NCI-H524 treated with DMSO at 0.1 percent for 48 hours (cell line): ENCODE measurements at regions not wholly inside any gene's neighbourhood (a gene's known extent, or its start where the extent isn't known, plus 50 kb on each side); places are given as distances from the start of the nearest gene placed in this dataset.

Source experiments
- DNase-seq: peaks from one replicate; lab custom pipeline; 2025; lab: John Stamatoyannopoulos, UW

- DNase-seq: no peak
Measured at GRCh38 chr10:123455861-123456260, 210.3 kb upstream of the GPR26 start.

GRCh38 chr10:123458933-123459332, 207.2 kb upstream of the GPR26 start:
- no peak for DNase-seq

DNA sequence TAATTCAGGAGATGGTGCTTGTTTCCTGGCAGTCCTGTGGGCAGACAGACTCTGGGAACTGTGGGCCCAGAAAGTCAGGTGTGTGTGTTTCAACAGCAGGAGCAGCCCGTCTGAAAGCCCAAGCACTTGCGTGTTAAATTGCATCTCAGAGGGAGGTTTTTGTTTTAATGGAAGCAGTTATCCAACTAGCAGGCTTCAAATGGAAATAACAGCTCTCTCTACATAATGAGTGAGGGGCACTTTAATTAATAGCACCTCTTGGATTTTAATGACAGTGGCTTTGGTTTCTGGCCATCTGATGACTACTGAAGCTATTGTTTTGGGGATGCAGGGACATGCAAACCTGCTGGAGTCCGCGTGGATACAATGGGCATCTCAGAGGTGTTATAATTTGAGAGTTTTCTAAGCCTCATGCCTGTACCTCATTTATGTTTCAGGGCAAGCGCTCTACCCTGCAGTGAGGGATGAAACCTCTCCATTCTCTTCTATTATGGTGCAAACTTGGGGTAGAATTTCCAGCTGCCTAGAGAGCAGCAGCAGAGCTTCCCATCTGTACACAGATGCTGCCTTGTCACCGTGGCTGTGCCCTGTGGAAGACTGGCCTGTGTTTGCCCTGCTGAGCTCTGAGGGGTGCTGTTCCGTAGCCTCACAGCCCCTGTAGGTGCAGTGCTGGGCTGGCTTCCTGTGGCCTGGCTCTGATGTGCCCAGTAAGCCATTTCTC, 206.6 kb upstream of the GPR26 start:
- no peak for DNase-seq

DNA sequence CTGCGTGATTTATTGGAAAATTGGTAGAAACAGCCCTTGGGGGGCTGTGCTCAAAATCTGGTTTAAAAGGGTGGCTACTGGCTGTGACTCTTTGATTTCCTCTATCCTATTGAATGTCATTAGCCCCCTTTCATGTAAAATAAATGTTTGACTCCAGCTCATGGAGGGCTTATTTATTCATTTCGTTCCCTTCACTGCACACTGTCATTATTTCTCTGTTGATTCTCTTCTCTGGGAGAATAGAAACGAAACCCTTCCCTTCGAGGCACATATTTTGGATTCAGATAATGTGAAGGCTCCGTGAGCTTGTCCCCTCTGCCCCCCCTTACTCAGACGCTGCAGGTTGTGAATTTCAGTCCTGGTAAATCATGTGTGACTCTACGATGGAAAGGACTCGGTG, 203.9 kb upstream of the GPR26 start:
- DNase-seq: no peak

DNA sequence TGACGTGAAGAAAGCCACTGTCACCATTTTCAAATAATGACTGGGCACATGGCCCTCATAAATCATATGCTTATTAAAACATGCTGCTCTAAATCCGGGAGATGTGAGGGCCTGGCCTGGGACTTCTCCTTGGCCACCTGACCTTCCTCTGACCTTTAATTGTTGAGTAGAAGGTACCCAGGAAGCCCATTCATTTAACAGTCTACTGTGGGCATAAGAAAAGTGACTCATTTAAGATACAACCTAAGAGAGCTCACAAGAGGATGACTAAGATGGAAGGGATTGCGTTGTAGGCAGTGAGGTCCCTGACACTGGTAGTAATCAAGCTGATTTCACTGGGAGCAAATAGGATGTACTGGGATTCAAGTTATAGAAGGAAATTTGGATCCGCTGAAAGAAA, 203.4 kb upstream of the GPR26 start:
- no peak for DNase-seq

- no peak for DNase-seq
Measured at GRCh38 chr10:123463181-123463580, 203.0 kb upstream of the GPR26 start.

GRCh38 chr10:123463698-123464097, 202.5 kb upstream of the GPR26 start:
- no peak for DNase-seq

DNA sequence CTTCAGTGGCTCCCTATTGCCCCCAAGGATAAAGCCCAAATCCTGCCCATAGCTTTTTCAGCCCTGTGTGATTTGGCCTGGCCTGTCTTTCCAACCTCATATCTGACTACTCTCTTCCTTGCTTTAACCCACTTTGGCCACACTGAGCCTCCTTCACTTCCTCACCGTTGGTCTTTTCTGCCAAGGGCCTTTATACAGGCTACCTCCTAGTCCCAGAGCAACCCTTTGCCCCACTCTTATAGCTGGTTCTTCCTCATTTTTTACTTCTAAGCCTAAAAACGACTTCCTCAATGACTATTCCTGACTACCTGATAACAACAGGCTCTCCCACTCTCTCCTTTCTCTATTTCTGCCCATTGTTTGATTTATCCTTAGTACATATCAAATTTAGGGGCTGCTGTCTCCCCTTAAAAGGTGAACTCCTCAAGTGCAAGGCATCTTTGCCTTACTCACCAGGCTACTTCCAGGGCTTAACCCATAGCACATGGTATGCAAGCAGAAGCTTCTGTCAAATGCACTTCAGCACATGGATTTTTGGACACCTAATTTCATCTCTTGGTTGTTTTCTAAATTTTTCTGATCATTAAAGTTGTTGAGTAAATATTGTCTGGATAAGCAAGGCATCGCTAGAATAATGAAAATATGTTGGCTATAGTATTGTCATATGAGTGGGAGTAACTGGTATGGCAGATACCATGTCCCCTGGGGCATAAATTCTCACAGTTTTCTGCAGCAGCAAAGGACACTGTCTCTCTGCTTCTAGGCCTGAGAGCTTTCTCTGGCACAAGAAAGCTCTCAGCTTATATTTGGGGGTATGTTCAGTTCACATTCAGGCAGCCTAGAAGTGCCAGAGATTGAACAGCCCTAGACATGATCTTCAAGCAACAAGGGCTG, 201.5 kb upstream of the GPR26 start:
- no peak for DNase-seq

GRCh38 chr10:123470336-123470921, 195.7 kb upstream of the GPR26 start:
- no peak for DNase-seq

- no peak for DNase-seq
Measured at GRCh38 chr10:123471811-123472210, 194.3 kb upstream of the GPR26 start.

GRCh38 chr10:123472606-123473005, 193.5 kb upstream of the GPR26 start:
- DNase-seq: no peak

GRCh38 chr10:123474700-123475099, 191.5 kb upstream of the GPR26 start:
- DNase-seq: no peak

GRCh38 chr10:123475466-123475865, 190.7 kb upstream of the GPR26 start:
- DNase-seq: no peak

DNA sequence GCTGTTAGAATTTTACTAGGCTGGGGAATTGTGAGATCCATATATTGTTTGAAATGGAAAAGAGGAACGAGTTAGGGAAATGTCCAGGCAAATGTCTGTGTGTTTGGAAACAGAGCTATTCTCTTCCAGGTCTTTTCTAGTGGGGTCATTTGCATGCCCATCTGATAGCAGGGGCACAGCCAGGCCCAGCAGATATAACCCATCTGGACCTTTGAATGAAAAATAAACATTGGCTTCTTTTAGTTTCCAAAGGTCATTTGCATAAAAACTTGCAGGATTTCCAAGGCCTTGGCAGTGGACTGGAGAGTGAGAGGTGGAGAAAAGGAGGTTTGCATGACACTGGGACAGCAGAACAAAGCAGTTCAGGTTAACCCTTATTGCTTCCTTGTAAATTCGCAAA, 188.0 kb upstream of the GPR26 start:
- no peak for DNase-seq

GRCh38 chr10:123479640-123480039, 186.5 kb upstream of the GPR26 start:
- no peak for DNase-seq

DNA sequence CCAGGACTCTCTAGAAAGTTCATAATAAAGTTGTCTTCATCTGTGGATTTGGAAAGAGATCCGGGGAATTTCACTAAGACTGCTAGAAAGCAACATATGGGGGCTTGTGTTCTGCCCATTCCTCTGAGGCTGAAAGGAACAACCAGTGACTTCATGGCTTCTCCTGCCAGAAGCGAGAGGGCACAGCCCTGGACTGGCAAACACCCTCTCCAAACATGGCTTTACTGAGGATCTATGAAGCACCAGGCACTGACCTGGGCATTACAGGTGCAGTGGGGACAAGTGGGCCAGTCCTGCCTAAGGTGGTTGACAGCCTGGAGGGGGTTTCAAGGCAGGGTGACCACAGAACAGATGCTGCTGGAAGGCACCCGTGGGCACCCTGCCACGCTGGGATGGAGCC, 185.8 kb upstream of the GPR26 start:
- DNase-seq: no peak

DNA sequence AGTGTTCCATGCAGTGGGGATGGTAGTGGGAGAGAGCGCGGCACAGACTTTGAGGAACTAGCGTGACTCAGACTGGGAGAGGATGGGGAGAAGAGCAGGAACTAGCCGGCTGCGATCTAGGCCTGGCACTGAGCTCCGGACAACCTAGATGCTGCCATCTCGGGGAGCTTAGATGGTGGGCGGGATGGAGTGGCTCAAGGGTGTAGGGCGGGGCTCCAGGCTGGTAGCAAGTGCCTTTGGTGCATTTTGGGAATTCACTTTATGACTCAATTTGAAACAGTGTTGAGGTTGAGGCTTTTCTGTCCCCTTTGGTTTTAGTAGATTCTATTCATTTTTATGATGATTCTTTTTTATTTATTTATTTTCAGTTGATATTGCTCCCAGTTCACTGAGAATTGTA, 185.3 kb upstream of the GPR26 start:
- no peak for DNase-seq

- DNase-seq: no peak
Measured at GRCh38 chr10:123484722-123485121, 181.4 kb upstream of the GPR26 start.

DNA sequence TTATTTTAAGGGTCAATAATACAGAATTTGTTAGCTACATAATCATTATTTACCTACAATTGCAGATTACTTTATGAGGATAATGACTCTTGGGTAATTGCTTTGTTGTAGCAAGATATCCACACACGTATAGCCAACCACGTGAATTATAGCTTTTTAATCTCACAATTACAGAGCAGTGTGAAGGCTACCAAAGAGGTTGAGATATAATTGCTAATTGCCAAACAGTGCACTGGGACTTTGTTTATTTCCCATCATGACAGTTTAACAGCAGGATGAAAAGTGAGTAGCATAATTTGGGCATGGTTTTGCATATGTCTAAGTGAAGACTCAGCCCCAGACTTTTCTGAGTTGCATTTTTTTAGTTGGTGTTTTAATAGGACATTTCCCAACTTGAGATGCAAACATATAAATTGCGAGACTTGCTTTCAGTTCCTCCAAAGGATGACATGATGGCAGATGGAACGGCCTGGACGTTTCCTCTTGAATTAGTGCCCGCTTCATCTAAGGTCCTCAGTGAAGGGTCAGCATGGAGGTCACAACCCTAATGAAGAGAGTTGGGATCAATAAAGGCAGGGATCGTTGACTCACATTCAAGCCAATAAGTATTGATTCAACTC, 180.7 kb upstream of the GPR26 start:
- DNase-seq: no peak

DNA sequence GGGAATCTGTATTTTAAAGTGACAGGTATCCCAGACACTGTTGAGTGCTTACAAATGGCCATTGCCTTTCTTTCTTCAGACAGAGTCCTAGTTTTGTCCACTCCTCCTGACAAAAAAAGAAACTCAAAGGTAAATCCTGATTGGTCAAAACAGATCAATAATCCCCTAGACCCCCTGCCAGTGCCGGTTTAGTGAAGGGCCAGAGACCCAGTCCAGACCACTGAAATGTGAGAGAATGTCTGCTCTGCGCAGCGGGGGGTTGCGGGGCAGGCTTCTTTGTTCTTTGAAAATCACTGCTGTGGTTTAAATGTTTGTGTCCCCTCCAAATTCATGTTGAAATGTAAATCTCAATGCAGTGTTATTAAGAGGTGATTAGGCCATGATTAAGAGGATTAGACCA, 177.7 kb upstream of the GPR26 start:
- no peak for DNase-seq

- DNase-seq: no peak
Measured at GRCh38 chr10:123491364-123491763, 174.8 kb upstream of the GPR26 start.

DNA sequence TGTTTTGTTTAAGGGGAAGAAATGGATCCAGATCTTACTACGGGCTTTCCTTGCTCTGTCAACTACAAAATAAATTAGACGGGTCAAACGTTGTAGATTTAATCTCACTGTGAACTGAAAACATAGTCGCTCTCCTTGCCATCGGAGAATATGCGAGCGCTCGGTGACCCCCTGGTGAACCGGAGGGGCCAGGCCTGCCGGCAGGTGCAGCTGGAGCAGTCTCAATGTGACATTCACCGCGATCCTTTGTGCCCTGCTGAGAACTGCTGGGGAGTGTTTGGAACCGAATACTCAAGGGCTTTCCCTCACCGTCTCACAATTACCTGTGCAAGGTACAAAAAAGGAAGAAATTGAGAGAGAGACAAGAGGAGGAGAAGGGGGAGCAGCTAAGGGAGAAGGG, 174.1 kb upstream of the GPR26 start:
- DNase-seq: no peak
